ENCODE measurements at regions not wholly inside any gene's neighbourhood (a gene's known extent, or its start where the extent isn't known, plus 50 kb on each side); places are given as distances from the start of the nearest gene placed in this dataset.

DNA sequence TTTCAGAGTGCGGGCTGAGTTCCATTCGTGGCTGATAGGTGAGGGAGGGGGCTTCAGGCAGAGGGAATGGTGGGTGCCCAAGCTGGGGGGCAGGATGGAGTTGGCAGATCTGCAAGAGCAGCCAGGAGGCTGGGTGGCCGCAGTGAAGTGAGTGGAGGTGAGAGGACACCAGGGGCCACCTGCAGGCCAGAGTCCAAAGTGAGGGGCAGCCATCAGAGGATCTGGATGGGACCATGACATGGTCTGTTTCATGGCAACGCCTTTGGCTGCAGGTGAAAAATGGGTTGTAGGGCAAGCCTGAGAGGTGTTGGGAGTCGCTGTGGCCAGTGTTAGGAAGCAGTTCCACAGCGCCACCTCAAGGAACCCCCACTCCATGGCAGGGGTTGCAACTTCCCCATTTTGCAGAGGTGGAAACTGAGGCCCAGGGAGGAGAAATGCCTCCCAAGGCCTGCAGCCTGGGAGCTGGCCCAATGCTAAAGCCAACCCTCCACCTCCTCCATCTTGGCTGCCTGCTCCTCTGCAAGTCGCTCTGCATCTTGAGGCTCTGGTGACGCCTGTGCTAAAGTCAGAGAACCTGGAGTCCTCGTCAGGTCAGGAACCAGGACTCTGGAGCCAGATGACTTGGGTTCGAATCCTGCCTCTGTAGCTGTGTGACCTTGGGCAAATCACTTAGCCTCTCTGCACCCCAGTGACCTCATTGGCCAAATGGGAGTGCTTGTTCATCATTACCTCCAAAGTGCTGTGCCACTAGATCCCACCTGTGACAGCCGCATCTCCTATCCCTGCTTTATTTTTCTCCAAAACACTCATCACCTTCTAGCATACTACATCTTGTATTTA, 153.8 kb downstream of the CEBPB start:
- no peak for DNase-seq (ENCODE audit: low read depth)

- DNase-seq (ENCODE audit: low read depth): no peak
Observed at GRCh38 chr20:50345712-50346373, 155.2 kb downstream of the CEBPB start.

- DNase-seq (ENCODE audit: low read depth): peak; percentile 78
Observed at GRCh38 chr20:50346374-50347283, 156.0 kb downstream of the CEBPB start.

DNA sequence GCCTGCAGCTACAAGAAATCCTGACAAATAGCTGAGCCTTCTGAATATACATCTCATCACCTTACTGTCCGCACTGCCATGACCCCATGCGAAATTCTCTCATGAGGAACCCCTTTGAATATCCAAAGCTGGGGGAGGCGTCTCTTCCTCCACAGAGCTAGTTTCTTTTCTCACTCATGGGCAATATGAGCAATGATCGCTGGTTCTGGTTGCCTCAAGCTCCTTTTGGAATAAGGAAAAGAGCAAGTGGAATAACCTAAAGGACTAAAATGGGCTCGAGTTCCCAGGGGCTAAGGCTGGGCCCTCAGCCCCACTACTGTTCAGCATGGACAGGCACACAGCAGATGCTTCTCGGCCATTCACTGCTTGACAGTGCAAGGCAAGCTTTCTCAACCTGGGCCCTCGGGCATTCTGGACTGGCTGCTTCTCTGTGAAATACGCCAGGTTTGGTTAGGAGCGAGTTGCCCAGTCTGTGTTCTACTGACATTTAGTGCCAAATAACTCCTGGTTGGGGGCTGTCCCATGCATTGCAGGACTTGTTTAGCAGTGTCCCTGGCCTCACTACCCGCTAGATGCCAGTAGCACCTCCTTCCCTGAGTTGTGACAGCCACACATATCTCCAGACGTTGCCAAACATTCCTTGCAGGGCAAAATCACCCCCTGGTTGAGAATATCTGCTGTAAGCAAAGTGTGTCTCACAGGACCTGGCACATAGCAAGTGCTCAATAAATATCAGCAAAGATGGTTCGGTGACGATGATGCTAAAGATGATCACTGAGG, 156.8 kb downstream of the CEBPB start:
- no peak for DNase-seq (ENCODE audit: low read depth)

GRCh38 chr20:50348096-50348495, 157.5 kb downstream of the CEBPB start:
- DNase-seq (ENCODE audit: low read depth): no peak

DNA sequence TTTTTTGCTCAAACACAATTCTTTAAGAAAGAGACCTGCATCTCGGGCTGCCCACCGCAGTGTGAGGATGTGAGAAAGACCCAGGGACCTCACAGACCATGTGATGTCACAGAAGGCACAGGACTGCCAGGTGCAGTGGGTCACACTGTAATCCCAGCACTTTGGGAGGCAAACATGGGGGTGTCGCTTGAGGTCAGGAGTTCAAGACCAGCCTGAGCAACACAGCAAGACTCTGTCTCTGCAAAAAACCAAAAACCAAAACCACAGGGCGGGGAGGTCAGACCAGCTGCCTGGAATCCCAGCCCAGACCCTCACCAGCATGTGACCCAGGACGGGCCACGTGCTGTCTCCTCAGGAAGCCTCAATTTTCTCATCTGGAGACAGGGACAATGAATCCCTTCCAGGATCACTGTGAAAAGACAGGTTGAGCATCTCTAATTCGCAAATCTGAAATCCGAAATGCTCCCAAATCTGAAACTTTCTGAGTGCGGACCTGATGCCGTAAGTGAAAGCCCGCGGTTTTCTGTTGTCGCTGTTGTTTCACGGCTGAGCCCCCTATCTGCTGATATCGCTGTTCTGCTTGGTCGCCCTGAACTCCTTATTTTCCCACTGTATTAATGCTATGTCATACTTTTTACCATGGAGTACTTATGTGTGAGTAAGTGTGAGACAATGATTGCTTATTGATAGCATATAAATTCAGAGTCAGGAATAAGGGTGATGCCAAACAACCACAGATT, 159.5 kb upstream of the PTPN1 start:
- no peak for DNase-seq (ENCODE audit: low read depth)

GRCh38 chr20:50351541-50351940, 158.6 kb upstream of the PTPN1 start:
- DNase-seq (ENCODE audit: low read depth): no peak

DNA sequence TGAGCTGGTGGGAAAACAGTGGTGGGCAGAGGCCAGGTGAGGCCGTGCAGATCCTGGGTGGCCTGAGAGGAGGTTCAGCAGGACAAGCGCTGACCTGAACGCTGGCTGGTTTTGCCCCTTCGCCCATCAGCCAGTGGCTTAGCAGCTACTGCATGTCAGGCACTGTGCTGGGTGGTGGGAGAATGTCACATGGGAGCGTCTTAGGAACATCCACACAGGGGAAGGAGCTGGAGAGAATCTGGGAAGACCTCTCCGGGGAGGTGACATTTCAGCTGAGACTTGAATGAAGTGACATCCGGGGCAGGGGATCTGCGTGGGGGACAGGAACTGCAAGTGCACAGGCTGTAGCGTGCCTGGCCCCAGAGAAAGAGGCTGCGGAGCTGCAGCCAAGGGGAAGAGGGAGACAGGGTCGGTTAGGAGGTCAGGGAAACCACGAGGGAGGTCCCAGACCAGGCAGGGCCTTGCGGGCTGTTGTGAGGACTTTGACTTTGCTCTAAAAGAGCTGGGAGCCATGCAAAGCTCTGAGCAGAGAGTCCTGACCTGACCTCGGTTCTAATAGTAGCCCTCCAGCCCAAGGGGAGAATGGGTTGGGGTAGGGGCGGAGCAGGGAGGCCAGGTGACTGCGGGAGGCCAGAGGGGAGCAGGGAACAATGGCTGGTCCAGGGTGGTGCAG, 156.8 kb upstream of the PTPN1 start:
- DNase-seq (ENCODE audit: low read depth): no peak

DNA sequence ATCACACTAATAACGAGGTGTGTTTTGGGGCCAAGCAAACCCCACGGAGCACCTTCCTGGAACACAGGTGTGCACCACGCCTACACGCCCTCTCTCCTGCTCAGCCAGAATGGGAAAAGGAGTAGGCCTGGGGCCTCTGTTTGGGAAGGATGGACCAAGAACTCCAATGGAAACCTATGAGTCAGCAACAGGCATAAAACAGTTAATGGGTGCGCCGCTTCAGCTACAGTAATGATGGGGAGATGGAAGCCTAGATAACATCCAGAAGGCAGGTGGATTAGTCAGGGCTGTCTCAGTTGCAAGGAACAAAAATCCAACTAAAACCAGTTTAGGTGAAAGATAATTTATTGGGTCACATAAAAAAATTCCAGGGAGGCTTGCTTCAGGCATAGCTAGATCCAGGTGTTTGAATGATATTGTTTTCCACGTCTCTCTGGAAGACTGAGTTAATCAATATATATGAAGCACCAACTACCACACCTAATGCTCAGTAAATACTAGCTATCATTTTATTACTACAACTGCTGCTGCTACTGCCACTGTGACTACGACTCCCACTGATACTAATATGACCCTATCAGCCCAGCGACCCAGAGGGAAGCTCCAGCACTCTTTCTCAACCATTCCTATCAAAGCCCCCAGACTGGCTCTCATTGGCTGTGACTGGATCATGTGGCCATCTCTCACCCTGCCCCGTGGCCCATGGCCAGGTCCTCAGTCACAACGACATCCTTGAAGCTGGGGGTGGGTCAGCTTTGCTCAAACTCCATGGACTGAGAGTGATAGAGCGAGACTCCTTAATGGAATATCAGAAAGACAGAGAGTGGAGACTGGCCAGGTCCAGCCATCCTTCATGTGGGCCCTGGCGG, 155.2 kb upstream of the PTPN1 start:
- DNase-seq (ENCODE audit: low read depth): no peak

- DNase-seq (ENCODE audit: low read depth): no peak
Observed at GRCh38 chr20:50355590-50356524, 154.3 kb upstream of the PTPN1 start.

DNA sequence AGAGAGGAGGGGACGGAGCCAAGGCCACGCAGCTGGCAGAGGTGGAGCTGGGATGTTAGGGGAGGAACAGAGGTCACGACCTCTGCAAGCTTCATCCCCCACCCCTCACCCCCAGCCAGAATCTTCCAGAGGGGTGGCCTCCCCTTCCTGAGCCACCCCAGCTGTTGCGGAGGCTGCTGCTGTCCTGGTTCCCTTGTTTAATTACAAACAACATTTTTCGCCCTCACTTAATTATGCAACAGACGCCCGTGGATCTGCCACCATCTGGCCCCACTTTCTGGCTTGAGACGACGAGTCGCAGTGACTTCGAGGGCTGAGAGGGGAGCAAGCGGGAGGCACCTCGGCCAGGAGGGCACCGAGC, 153.7 kb upstream of the PTPN1 start:
- no peak for DNase-seq (ENCODE audit: low read depth)

GRCh38 chr20:50356962-50357782, 153.0 kb upstream of the PTPN1 start:
- DNase-seq (ENCODE audit: low read depth): no peak

DNA sequence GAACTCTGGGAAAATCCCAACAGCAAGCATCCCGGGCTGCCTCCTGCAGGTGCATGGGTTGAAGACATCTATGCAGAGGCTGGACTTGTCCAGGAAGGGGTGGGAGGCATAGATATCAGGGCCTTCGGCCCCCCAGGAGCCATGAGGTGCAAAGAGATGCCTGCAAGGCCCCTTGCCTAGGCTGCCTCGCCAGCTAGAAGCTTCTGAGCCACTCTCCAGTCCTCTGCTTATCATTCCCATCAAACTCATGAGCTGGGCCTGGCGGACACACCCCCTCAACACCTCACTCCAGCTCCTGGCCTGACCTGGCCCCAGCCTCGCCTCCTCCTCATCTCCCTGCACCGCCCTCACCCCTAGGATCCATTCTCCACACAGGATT, 152.4 kb upstream of the PTPN1 start:
- DNase-seq (ENCODE audit: low read depth): no peak

DNA sequence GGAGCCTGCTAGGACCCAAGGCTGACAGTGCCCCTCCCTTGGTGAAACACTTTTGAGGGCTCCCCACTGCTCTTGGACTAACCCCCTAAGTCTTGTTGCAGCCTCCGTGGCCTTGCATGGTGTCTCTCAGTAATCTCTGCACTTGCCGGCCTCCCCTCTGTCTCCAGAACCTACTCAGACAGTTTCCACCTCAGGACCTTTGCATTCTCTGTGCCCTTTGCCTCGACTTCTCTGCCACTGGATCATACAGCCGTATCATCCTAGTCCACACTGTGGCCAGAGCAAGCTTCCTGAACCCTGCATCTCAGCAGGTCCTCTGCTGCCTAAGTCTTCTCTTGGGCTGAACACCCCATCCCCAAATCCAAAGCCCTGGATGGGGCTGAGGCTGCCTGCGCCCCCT, 152.0 kb upstream of the PTPN1 start:
- DNase-seq (ENCODE audit: low read depth): no peak

DNA sequence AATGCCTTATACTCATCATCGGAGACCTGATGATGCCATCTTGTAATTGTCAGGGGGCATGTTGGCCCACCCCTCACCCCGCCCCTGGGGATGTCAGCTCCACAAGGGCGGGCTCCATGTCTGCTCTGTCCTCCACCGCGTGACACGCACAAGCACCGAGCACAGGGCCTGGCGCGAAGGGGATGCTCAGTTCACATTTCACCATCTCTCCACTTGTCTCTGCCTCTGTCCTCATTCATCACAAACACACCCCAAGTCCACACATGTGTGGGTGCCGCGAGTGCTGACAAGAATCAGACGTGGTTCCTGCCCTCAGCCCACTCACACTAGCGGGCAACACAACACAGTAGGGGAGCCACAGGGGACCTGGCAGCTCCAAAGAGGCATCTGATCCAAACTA, 151.2 kb upstream of the PTPN1 start:
- no peak for DNase-seq (ENCODE audit: low read depth)

GRCh38 chr20:50359607-50360217, 150.5 kb upstream of the PTPN1 start:
- DNase-seq (ENCODE audit: low read depth): no peak

- no peak for DNase-seq (ENCODE audit: low read depth)
Observed at GRCh38 chr20:50360218-50360672, 149.9 kb upstream of the PTPN1 start.

Data from fibroblast of the conjunctiva (primary cell).